HEK293T (cell line): ENCODE measurements at regions not wholly inside any gene's neighbourhood (a gene's known extent, or its start where the extent isn't known, plus 50 kb on each side); places are given as distances from the start of the nearest gene placed in this dataset.

Source experiments
- FOXA1 ChIP-seq: fragments of 450-650 bp; IDR thresholded peaks from 2 replicates; pipeline ENCODE4 v1.6.1; 2016; ENCODE audit warnings: mild to moderate bottlenecking
- FOXM1 ChIP-seq: fragments of 450-650 bp; IDR thresholded peaks from 2 replicates; pipeline ENCODE4 v1.6.1; 2017; ENCODE audit warnings: mild to moderate bottlenecking, borderline replicate concordance
- HDGF ChIP-seq: fragments of 450-650 bp; IDR thresholded peaks from 2 replicates; pipeline ENCODE4 v1.6.1; 2017; ENCODE audit warnings: antibody characterized with exemption, borderline replicate concordance
- SUZ12 ChIP-seq: fragments of 450-650 bp; IDR thresholded peaks from 2 replicates; pipeline ENCODE4 v1.6.1; 2016; ENCODE audit warnings: mild to moderate bottlenecking

DNA sequence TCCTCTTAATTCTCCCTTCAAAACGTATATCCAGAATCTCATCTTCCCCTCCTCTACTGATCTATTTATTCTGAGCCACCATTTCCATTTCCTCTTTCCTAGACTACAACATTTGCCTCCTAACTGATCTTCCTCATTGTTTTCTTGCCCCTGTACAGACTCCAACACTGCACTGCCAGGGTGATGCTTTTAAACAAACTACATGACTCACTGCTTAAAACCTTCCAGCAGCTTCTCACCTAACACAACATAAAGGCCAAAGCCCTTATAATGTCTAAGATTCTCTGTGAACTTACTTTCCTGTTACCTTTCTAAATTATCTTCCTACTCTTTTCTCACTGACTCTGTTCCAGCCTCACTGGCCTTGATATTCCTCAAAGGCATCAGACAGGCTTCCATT, 161.0 kb upstream of the HS3ST1 start:
- no peak for TF ChIP-seq HDGF
- TF ChIP-seq FOXM1, result no peak
- TF ChIP-seq FOXA1, result no peak
- TF ChIP-seq SUZ12, result no peak
